Panc1 (cell line): ENCODE measurements at regions not wholly inside any gene's neighbourhood (a gene's known extent, or its start where the extent isn't known, plus 50 kb on each side); places are given as distances from the start of the nearest gene placed in this dataset.

Source experiments
- POLR2AphosphoS5 ChIP-seq: IDR thresholded peaks from 2 replicates; pipeline ENCODE4 v1.6.1; 2012; ENCODE audit warnings: mild to moderate bottlenecking, low read depth, low read length, moderate library complexity
- SIN3A ChIP-seq: IDR thresholded peaks from 2 replicates; pipeline ENCODE4 v1.6.1; 2012; ENCODE audit warnings: low read depth, mild to moderate bottlenecking, low read length, moderate library complexity, borderline replicate concordance; ENCODE audit not compliant: insufficient read depth
- TCF7L2 ChIP-seq: IDR thresholded peaks from 2 replicates; pipeline ENCODE4 v1.6.1; 2011; ENCODE audit warnings: mild to moderate bottlenecking, low read depth, low read length, inconsistent platforms
- TF ChIP-seq, protein P1 (sequence below): fragments of 450-650 bp; IDR thresholded peaks from 2 replicates; pipeline ENCODE4 v1.5.1; 2017; ENCODE audit warnings: mild to moderate bottlenecking
- TF ChIP-seq, protein P2 (sequence below), 2 experiments: IDR thresholded peaks; 2 replicates each; pipeline ENCODE4 v1.6.1; 2011 to 2012; ENCODE audit warnings: low read depth in 2 of 2, control low read depth in 1 of 2, low read length in 1 of 2, mild to moderate bottlenecking in 1 of 2, moderate library complexity in 1 of 2; ENCODE audit not compliant: insufficient read depth in 1 of 2

DNA sequence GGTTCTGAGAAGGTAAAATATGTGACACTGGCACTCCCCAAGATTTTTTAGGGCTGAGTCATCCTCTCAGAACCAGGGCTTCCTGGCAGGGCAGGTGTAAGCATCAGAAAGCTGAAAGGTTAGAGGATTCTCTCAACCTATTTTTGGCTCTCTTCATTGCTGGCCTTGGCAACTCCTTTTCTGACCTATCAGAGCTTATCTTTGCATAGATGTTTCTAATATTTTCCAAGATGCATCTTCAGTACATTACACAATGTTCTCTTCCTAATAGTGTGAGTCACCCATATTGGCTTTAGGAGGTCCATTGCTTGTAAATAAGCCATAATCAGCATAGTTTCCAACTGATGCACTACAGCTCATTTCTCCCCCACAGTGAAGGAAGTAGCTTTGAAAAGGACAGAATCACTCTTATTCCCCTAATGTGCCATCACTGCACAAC, 2008.4 kb upstream of the PIK3C3 start:
- TF ChIP-seq, protein P1, sequence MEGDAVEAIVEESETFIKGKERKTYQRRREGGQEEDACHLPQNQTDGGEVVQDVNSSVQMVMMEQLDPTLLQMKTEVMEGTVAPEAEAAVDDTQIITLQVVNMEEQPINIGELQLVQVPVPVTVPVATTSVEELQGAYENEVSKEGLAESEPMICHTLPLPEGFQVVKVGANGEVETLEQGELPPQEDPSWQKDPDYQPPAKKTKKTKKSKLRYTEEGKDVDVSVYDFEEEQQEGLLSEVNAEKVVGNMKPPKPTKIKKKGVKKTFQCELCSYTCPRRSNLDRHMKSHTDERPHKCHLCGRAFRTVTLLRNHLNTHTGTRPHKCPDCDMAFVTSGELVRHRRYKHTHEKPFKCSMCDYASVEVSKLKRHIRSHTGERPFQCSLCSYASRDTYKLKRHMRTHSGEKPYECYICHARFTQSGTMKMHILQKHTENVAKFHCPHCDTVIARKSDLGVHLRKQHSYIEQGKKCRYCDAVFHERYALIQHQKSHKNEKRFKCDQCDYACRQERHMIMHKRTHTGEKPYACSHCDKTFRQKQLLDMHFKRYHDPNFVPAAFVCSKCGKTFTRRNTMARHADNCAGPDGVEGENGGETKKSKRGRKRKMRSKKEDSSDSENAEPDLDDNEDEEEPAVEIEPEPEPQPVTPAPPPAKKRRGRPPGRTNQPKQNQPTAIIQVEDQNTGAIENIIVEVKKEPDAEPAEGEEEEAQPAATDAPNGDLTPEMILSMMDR, result no peak
- TF ChIP-seq, protein P2, sequence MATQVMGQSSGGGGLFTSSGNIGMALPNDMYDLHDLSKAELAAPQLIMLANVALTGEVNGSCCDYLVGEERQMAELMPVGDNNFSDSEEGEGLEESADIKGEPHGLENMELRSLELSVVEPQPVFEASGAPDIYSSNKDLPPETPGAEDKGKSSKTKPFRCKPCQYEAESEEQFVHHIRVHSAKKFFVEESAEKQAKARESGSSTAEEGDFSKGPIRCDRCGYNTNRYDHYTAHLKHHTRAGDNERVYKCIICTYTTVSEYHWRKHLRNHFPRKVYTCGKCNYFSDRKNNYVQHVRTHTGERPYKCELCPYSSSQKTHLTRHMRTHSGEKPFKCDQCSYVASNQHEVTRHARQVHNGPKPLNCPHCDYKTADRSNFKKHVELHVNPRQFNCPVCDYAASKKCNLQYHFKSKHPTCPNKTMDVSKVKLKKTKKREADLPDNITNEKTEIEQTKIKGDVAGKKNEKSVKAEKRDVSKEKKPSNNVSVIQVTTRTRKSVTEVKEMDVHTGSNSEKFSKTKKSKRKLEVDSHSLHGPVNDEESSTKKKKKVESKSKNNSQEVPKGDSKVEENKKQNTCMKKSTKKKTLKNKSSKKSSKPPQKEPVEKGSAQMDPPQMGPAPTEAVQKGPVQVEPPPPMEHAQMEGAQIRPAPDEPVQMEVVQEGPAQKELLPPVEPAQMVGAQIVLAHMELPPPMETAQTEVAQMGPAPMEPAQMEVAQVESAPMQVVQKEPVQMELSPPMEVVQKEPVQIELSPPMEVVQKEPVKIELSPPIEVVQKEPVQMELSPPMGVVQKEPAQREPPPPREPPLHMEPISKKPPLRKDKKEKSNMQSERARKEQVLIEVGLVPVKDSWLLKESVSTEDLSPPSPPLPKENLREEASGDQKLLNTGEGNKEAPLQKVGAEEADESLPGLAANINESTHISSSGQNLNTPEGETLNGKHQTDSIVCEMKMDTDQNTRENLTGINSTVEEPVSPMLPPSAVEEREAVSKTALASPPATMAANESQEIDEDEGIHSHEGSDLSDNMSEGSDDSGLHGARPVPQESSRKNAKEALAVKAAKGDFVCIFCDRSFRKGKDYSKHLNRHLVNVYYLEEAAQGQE (IDR thresholded peaks at IDR 0.05; ENCODE audit: insufficient read depth in 1 of 2, low read depth in 2 of 2, low read length in 1 of 2), result no peak
- TF ChIP-seq SIN3A (no peak), TCF7L2 (no peak), POLR2AphosphoS5 (no peak)
